Testis (tissue), 2 donors: ENCODE measurements at regions not wholly inside any gene's neighbourhood (a gene's known extent, or its start where the extent isn't known, plus 50 kb on each side); places are given as distances from the start of the nearest gene placed in this dataset.

ENCODE experiments used
- POLR2A ChIP-seq: fragments of 450-650 bp; IDR thresholded peaks from one replicate; pipeline ENCODE4 v1.6.1; 2017; ENCODE audit warnings: antibody characterized with exemption, mild to moderate bottlenecking, moderate library complexity
- TF ChIP-seq, protein P1 (sequence below), 3 experiments: fragments of 450-650 bp in 2 of 3; fragments of 200-600 bp in 1 of 3; sonication (generic) in 1 of 3; IDR thresholded peaks; one replicate each; pipeline ENCODE4 v1.5.1; 2016 to 2019; ENCODE audit warnings: antibody characterized with exemption in 3 of 3, mild to moderate bottlenecking in 2 of 3, moderate library complexity in 1 of 3

DNA sequence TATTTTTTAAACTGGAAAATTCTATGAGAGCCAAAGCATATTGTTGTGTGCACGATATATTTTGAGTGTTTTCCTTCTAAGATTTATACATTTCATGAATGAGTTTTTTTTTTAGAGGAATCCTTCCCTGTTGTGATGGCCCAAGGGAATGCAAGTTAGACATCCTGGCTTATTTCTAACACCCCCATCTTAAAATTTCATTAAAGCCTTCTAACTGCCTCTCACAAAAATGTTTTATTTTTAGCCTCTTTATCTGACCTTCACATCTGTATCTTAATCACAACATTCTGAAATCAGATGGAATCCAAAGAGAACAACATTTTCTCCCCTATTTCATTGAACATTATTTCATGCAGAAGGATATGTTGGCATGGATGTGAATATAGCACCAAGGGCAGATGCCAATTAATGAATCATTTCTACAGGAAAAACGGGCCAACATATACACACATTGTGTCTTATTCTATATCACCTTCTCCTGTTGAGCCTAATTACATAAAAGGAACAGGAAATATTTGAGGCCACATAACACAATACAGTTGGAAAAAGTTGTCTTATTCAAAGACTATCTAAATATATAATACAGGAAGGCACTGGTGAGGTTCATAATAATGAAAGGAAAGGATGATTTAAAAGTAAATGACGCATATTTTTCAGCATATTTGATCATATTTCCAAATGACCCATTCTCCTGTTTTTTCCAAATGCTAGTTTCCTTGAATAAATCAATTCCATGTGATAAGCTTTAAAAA, 455.5 kb downstream of the TTLL7 start:
- no peak for TF ChIP-seq POLR2A
- TF ChIP-seq, protein P1, sequence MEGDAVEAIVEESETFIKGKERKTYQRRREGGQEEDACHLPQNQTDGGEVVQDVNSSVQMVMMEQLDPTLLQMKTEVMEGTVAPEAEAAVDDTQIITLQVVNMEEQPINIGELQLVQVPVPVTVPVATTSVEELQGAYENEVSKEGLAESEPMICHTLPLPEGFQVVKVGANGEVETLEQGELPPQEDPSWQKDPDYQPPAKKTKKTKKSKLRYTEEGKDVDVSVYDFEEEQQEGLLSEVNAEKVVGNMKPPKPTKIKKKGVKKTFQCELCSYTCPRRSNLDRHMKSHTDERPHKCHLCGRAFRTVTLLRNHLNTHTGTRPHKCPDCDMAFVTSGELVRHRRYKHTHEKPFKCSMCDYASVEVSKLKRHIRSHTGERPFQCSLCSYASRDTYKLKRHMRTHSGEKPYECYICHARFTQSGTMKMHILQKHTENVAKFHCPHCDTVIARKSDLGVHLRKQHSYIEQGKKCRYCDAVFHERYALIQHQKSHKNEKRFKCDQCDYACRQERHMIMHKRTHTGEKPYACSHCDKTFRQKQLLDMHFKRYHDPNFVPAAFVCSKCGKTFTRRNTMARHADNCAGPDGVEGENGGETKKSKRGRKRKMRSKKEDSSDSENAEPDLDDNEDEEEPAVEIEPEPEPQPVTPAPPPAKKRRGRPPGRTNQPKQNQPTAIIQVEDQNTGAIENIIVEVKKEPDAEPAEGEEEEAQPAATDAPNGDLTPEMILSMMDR (IDR thresholded peaks at IDR 0.05): no peak
